GM20000 (cell line): ENCODE measurements at regions not wholly inside any gene's neighbourhood (a gene's known extent, or its start where the extent isn't known, plus 50 kb on each side); places are given as distances from the start of the nearest gene placed in this dataset.

ENCODE experiments used
- DNase-seq: peaks from one replicate; pipeline ENCODE4 v3.0.0; 2012; ENCODE audit warnings: low spot score
- TF ChIP-seq, protein P1 (sequence below): IDR thresholded peaks from 2 replicates; pipeline ENCODE4 v1.5.1; 2012; ENCODE audit warnings: mild to moderate bottlenecking, control low read depth; ENCODE audit errors: extremely low read depth, missing control alignments

GRCh38 chr11:11789735-11790369, 51.9 kb upstream of the USP47 start:
- no peak for DNase-seq
- TF ChIP-seq, protein P1, sequence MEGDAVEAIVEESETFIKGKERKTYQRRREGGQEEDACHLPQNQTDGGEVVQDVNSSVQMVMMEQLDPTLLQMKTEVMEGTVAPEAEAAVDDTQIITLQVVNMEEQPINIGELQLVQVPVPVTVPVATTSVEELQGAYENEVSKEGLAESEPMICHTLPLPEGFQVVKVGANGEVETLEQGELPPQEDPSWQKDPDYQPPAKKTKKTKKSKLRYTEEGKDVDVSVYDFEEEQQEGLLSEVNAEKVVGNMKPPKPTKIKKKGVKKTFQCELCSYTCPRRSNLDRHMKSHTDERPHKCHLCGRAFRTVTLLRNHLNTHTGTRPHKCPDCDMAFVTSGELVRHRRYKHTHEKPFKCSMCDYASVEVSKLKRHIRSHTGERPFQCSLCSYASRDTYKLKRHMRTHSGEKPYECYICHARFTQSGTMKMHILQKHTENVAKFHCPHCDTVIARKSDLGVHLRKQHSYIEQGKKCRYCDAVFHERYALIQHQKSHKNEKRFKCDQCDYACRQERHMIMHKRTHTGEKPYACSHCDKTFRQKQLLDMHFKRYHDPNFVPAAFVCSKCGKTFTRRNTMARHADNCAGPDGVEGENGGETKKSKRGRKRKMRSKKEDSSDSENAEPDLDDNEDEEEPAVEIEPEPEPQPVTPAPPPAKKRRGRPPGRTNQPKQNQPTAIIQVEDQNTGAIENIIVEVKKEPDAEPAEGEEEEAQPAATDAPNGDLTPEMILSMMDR, result peak; percentile 24

- TF ChIP-seq, protein P1, result no peak
- no peak for DNase-seq
Measured at GRCh38 chr11:11788063-11788710, 53.6 kb upstream of the USP47 start.

DNA sequence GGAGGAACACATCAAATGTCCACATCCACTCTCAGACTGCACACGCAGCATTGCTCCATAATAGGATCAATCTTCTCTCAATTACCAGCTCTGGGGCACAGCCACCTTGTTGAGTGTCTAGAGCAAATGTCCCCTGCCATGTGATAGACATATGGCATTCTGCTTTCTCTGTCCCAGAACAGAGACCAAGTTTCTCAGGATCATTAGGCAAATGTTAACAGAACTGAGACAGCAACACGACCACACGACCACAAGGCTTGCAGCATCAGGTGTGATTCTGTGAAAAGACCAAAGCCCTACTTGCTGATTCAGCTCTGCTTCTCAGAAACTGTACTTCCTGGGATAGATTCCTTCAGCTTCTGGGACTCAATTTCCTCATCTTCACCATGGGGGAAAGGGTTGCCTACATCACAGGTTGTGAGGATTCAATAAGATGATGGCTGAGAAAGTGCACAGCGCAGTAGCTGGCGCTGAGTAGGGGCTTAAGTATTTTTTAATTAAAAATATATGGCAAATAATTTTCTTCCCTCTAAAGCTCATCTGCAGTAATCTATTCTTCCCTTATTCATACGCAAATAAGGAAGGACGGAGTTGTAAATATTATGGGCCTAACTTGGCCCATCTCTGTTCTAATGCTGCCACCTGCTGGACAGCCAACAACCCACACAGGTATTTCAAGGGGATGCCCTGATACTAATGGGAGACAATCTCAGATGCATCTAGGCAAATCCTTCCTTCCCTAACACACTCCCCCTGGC, 54.3 kb upstream of the USP47 start:
- TF ChIP-seq, protein P1, result peak; percentile 83
- peak; percentile 54 for DNase-seq

GRCh38 chr11:11786771-11787170, 55.0 kb upstream of the USP47 start:
- no peak for DNase-seq
- TF ChIP-seq, protein P1, result no peak

DNA sequence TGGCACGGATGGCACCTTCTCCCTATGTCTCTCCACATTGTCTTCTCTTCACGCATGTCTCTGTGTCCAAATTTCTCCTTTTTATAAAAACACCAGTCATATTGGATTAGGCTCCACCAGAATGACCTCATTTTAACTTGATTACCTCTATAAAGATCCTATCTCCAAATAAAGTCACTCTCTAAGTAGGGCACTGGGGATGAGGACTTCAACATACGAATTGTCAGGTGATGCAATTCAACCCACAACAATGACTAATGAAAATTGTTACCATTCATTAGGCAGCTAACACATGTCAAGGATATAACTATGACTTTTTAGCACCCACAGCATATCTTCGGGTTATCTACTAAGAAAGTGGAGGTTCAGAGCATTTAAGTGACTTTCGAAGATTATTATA, 55.5 kb upstream of the USP47 start:
- TF ChIP-seq, protein P1, result no peak
- no peak for DNase-seq

DNA sequence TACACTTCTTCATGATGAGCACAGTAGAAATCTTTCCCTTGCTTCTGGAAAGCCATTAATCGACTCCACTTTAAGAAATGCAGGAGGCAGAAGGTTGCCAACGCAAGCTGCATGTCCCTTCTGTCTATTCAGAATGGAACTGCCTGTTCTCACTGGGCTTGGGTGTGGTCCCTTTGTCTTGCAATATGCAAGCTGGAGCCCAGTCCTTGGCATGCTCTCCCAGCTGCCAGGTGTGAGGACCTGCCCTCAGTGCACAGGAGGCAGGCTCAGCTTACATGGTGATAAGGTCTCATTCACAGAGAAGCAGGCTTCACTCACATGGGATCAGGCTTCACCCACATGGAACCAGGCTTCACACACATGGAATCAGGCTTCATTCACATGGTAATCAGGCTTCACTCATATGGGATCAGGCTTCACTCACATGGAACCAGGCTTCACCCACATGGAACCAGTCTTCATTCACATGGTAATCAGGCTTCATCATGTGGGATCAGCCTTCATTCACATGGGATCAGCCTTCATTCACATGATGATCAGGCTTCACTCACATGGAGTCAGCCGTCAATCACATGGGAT, 59.2 kb upstream of the USP47 start:
- TF ChIP-seq, protein P1, result no peak
- DNase-seq, result no peak

- TF ChIP-seq, protein P1, result no peak
- DNase-seq, result no peak
Measured at GRCh38 chr11:11780858-11781257, 60.9 kb upstream of the USP47 start.
